ENCODE measurements at regions not wholly inside any gene's neighbourhood (a gene's known extent, or its start where the extent isn't known, plus 50 kb on each side); places are given as distances from the start of the nearest gene placed in this dataset.
"Not testable (repeated sequence)": the region's sequence is repeated elsewhere in the genome, so short reads cannot be mapped to it uniquely, and the experiment has no call there.

DNA sequence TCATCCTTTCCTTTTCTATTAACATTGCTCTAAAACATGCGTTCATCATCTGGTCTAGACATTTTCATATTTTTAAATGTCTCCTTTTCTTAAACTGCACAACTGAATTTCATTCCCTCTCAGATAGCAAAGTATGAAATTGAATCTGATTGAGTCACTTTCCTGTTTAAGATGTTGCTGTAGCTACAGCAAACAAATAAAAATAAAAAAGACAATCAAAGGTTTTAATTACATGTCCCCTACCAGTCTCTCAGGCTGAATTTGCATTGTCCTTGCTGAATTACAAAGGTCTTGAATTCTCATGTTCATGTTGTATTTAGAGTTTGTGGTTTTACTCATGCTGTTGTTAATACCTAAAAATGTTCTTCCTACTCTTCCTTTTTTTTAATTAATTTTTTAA is 537.9 kb upstream of the LRATD1 start:
- TF ChIP-seq SALL2 (tag by site-specific recombination; IDR thresholded peaks at IDR 0.05; ENCODE audit: borderline replicate concordance) (no peak), ZNF654 (tag by site-specific recombination; IDR thresholded peaks at IDR 0.05; ENCODE audit: low read depth) (no peak), ZNF596 (tag by site-specific recombination; IDR thresholded peaks at IDR 0.05) (no peak), RBAK (tag by site-specific recombination; IDR thresholded peaks at IDR 0.05) (no peak), ZNF610 (tag by site-specific recombination; IDR thresholded peaks at IDR 0.05; ENCODE audit: borderline replicate concordance) (no peak), ZBTB17 (tag by site-specific recombination; IDR thresholded peaks at IDR 0.05) (no peak), ZNF560 (tag by site-specific recombination; IDR thresholded peaks at IDR 0.05; ENCODE audit: borderline replicate concordance) (no peak), SP7 (tag by site-specific recombination; IDR thresholded peaks at IDR 0.05) (no peak), ZNF510 (tag by site-specific recombination; IDR thresholded peaks at IDR 0.05; ENCODE audit: insufficient replicate concordance) (no peak), ZNF133 (tag by site-specific recombination; IDR thresholded peaks at IDR 0.05) (no peak), ZNF211 (tag by site-specific recombination; IDR thresholded peaks at IDR 0.05; ENCODE audit: low read depth) (no peak)
- no peak overlapping the region for H3K27ac ChIP-seq (ENCODE audit: extremely low read depth, low read depth, low read length)
- H3K36me3 ChIP-seq (ENCODE audit: control insufficient read depth in 2 of 2, insufficient read depth in 1 of 2, low read length in 2 of 2), result no peaks in the 10 kb centered on the region
- H3K9me3 ChIP-seq (ENCODE audit: control insufficient read depth, insufficient read depth, low read depth, low read length), result no peaks in the 10 kb centered on the region
- no peaks in the 10 kb centered on the region for H3K4me1 ChIP-seq (ENCODE audit: control insufficient read depth, insufficient read depth, low read length)
- H3K4me3 ChIP-seq (ENCODE audit: low read depth, low read length), result no peak overlapping the region
- CTCF ChIA-PET, result no interaction called here
- POLR2A ChIA-PET, result no interaction called here

DNA sequence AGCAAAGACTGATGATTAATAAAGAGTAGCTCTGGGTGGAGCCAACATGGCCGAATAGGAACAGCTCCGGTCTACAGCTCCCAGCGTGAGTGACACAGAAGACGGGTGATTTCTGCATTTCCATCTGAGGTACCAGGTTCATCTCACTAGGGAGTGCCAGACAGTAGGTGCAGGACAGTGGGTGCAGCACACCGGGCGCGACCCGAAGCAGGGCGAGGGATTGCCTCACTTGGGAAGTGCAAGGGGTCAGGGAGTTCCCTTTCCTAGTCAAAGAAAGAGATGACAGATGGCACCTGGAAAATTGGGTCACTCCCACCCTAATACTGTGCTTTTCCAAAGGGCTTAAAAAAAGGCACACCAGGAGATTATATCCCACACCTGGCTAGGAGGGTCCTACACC is 533.4 kb upstream of the LRATD1 start:
- POLR2A ChIA-PET, result not testable (repeated sequence)

DNA sequence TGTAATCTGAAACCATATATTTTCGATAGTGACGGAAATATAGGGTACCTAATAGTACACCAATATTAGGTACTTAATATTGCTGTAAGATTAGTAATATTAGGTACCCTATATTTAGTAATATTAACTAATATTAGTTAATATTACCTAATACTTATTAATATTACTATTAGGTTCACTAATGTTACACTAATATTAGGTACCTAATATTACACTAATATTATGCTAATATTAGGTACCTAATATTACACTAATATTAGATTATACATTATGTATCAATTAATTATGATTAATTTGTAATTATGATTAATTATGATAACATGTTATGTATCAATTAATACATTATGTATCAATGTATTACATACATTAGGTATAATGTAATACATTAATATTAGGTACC is 518.2 kb upstream of the LRATD1 start:
- TF ChIP-seq ZNF660 (tag by site-specific recombination; IDR thresholded peaks at IDR 0.05) (no peak), ZNF529 (tag by site-specific recombination; IDR thresholded peaks at IDR 0.05; ENCODE audit: insufficient replicate concordance) (no peak), GFI1B (tag by site-specific recombination; IDR thresholded peaks at IDR 0.05) (no peak), MEIS1 (CRISPR knock-in tag; IDR thresholded peaks at IDR 0.05; ENCODE audit: borderline replicate concordance) (no peak), ZNF138 (tag by site-specific recombination; IDR thresholded peaks at IDR 0.05; ENCODE audit: borderline replicate concordance) (no peak), ZNF169 (tag by site-specific recombination; IDR thresholded peaks at IDR 0.05) (no peak), ZNF747 (tag by site-specific recombination; IDR thresholded peaks at IDR 0.05) (no peak), ZNF366 (tag by site-specific recombination; conservative IDR thresholded peaks at IDR 0.05) (no peak), ZNF585B (tag by site-specific recombination; IDR thresholded peaks at IDR 0.05) (no peak), GLI4 (tag by site-specific recombination; IDR thresholded peaks at IDR 0.05) (no peak), ZNF623 (tag by site-specific recombination; IDR thresholded peaks at IDR 0.05) (no peak)
- TF ChIP-seq, protein P1, sequence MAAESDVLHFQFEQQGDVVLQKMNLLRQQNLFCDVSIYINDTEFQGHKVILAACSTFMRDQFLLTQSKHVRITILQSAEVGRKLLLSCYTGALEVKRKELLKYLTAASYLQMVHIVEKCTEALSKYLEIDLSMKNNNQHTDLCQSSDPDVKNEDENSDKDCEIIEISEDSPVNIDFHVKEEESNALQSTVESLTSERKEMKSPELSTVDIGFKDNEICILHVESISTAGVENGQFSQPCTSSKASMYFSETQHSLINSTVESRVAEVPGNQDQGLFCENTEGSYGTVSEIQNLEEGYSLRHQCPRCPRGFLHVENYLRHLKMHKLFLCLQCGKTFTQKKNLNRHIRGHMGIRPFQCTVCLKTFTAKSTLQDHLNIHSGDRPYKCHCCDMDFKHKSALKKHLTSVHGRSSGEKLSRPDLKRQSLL (tag by site-specific recombination; IDR thresholded peaks at IDR 0.05), result no peak
- POLR2A ChIA-PET, result no interaction called here

More for the DNA sequence above, 533.4 kb upstream of the LRATD1 start:
- H3K4me3 ChIP-seq (ENCODE audit: low read depth, low read length); H3K36me3 ChIP-seq (ENCODE audit: control insufficient read depth in 2 of 2, insufficient read depth in 1 of 2, low read length in 2 of 2); CTCF ChIA-PET; H3K9me3 ChIP-seq (ENCODE audit: control insufficient read depth, insufficient read depth, low read depth, low read length); H3K4me1 ChIP-seq (ENCODE audit: control insufficient read depth, insufficient read depth, low read length); H3K27ac ChIP-seq (ENCODE audit: extremely low read depth, low read depth, low read length): not testable (repeated sequence)

More for the DNA sequence above, 518.2 kb upstream of the LRATD1 start:
- Histone ChIP-seq H3K4me1 (ENCODE audit: control insufficient read depth, insufficient read depth, low read length) (no peaks in the 10 kb centered on the region), H3K4me3 (ENCODE audit: low read depth, low read length) (no peak overlapping the region), H3K36me3 (ENCODE audit: control insufficient read depth in 2 of 2, insufficient read depth in 1 of 2, low read length in 2 of 2) (no peaks in the 10 kb centered on the region), H3K27ac (ENCODE audit: extremely low read depth, low read depth, low read length) (no peak overlapping the region), H3K9me3 (ENCODE audit: control insufficient read depth, insufficient read depth, low read depth, low read length) (no peaks in the 10 kb centered on the region)
- CTCF ChIA-PET, result no interaction called here
